ENCODE measurements at regions not wholly inside any gene's neighbourhood (a gene's known extent, or its start where the extent isn't known, plus 50 kb on each side); places are given as distances from the start of the nearest gene placed in this dataset.

DNA sequence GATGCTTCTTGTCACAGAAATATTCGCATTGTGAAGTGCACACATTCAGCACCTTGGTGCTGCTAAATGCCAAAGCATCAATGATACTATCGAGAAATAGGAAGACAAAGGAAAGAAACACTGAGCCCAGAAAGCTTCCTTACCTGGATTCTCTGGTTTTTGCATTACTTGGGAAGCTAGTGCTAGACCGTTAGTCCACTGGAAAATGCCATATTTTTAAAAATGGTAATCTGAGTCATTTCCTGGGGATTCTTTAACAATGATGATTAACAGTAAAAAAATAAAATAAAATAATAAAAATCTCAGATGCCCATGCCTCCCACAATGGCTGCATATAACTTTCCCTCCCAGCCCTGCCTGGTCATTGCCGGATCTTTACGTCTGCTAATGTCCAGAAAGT lies 420.1 kb upstream of the MGMT start:
- no peak for TF ChIP-seq CTCF (conservative IDR thresholded peaks at IDR 0.05; ENCODE audit: low read depth, low read length)
- no peak for TF ChIP-seq EZH2 (IDR thresholded peaks at IDR 0.05; ENCODE audit: low read length, unreplicated experiment)

All from PC-3 (cell line).